HG03439 (cell line): ENCODE measurements at regions not wholly inside any gene's neighbourhood (a gene's known extent, or its start where the extent isn't known, plus 50 kb on each side); places are given as distances from the start of the nearest gene placed in this dataset.
"Not testable (repeated sequence)": the region's sequence is repeated elsewhere in the genome, so short reads cannot be mapped to it uniquely, and the experiment has no call there.

ENCODE experiments used
- ATAC-seq: cut with Tn5 transposase; IDR thresholded peaks from one replicate; pipeline ENCODE4 v1.9.1; 2021; ENCODE audit warnings: mild to moderate bottlenecking, moderate library complexity; ENCODE audit not compliant: unreplicated experiment

DNA sequence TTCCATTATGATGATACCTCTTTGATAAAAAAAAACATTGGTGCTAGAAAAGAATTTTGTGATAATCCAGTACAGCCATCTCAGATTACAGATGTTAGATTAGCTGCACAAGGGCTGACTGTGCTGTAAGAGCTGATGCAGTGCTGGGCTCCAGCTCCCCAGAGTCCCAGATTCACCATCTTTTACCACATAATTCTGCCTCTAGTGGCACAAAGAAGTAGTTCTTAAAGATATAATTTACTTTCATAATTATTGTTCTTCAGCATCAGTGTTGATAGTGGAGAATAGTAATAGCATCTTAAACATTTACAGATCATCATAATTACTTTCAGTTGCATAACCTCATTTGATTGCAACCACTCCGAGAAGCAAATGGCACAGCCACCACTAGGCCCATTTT is 262.1 kb downstream of the BRINP2 start:
- no peak for ATAC-seq

DNA sequence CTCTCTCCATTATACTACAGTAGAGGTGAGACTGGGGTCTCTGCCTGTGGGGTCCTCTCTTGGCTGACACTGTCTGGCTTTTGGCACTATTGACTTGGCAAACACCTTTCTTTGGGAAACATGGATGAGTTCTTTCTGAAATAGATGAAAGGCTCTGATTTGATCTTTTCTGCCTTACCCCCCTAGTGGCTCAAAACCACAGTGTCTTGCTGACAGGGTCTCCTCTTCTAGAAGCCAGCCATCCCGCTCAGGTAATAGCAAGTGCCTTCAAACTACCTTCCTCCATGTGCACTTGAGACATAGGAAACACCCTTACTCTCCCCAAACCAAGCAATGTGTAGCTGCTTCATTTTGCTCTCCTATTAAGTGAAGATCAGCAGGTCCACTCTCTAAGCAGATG is 260.4 kb downstream of the BRINP2 start:
- no peak for ATAC-seq

DNA sequence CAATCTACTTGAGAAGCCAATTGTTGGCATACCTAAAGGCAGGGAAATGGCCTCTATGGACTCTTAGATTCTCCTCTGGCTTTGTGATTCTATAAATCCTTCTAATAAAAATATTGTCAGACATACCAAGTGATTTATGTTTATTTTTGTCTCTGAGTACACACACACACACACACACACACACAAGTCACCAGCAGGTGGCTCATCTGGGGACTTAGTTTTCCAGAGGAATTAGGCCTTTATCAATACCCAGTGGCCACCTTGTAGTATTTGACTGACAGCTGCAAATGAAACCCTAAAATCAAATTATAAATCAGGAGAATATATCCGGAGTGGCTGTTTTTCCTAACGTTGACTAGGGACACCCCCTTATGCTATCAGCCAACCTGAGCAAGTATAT is 258.5 kb downstream of the BRINP2 start:
- no peak for ATAC-seq

DNA sequence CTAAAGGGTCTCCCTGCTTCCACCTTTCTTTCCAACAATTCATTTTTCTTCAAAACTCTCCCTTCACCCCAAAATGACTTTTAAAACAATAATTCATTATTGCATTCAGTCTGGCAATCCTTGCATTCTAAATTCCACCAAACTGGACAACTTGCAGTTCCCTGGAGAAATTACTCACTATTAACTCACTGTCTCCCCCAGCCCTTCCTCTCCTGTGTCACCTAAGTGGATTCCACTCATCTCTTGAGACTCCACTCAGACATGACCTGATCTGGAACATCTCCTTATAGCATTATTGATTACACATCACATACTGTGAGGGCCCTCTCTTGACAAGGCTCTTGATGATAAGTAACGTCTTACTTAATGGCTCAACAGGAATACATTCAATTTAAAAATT is 257.1 kb downstream of the BRINP2 start:
- ATAC-seq, result no peak

DNA sequence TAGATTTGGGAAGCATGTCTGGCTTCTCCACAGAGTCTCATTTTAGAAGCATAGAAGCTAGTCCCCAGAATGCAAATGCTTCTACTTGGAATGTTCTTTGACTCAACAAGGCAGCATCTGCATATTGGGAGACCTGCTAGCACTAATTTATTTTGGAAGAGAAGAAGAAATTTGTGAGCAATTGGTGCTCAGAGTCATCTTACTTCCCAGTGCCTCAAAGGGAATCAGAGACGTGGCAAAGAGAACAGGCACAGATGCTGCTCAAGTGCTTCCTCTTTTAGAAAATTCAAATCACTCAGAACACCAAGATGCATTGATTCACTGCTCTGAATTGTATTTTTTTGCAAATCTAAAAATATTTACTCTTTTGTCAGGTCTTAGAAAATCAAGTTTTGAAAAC is 255.7 kb downstream of the BRINP2 start:
- no peak for ATAC-seq

DNA sequence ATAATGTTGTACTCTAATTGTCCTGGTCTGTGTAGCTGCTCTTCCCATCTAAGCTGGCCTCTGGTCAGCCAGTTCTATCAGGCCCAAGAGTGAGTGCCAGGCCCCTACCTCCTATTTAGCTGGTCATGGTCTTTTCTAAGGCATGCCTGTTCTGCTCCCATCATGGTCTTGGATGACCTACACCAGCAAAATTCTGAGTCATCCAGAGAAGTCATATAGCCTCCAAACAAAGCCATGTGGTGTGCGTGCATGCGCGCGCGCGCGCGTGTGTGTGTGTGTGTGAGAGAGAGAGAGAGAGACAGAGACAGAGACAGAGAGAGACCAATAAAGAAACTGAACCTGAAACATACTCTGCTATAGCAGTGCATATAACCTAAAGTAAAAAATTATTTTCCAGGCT is 254.4 kb downstream of the BRINP2 start:
- no peak for ATAC-seq

DNA sequence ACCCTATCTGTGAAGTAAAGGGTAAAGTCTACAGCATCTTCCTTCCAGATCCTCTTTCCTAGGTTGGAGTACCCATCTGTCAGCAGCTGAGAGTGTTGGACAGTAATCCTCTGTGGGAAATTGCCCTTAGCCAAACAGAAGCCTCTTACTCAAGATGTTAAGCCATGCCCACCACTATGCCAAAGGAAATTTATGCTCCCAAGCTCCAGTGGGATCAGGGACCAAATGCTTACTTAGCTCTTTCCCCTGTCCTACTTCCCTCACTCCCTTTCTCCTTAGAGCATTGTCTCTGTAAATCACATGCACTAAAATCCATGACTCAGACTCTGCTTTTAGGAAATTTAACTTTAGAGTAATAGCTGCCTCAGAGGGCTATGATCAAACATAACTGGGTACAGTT is 254.0 kb downstream of the BRINP2 start:
- no peak for ATAC-seq

DNA sequence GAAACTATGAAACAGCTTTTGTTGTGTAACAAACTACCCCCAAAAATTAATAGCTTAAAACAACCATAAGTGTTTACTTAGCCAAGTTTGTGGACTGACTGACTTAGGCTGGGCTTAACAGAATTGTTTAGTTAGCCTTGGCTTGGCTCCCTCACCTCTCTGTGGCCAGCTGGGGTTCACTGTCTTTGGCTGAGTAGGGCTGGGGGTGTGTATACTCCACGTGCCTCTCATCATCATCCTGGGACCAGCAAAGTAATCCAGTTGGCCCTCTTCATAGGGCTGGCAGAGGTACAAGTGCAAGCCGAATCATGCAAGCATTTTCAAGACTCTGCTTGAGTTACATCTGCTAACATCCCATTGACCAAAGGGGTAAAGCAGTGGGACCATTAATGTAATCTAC is 252.3 kb downstream of the BRINP2 start:
- no peak for ATAC-seq

DNA sequence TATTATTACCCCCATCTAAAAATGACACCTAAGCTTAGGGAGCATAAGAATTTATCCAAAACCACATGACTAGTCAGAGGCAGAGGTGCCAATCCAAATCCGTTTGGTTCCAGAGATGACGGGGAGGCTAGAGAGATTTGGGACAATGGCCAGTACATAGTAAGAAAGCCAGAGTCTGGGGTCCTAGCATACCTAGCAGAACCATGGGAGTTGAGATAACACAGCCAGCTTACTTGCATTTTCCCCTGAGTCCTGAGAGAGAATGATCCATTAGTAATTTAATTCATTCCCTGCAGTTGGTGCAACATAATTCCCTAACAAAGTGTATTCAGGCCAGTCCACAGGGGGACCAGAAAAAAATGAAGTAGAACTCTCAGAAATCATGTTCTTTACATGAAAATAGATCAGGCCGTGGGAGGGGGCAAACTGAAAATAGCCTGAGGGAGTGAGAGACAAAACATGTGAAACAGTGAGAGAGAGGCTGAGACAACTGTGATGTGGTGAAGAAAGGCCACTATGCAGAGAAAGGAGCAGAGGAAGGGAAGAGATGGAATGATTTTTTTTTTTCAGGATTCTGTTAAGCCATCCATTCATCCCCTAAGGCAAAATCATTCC is 243.3 kb downstream of the BRINP2 start:
- ATAC-seq, result no peak

DNA sequence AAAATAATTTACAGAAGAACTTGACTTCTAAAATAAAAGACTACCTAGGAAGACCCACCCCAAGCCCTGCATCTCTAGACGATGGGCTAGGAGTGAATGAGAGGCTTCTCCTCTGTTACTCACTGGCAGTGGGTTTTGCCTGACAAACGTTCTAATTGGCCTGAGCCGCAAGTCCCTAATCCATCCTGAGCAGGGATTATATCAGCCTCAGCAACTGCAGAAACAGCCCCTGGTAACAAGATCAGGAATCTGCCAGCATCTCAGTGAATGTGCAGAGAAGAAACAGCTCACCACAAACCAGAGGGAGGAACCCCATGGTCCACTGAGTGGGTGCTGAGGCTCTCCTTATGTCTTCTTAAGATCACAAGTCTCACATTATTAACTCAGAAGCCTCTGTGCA is 240.6 kb downstream of the BRINP2 start:
- ATAC-seq, result no peak

DNA sequence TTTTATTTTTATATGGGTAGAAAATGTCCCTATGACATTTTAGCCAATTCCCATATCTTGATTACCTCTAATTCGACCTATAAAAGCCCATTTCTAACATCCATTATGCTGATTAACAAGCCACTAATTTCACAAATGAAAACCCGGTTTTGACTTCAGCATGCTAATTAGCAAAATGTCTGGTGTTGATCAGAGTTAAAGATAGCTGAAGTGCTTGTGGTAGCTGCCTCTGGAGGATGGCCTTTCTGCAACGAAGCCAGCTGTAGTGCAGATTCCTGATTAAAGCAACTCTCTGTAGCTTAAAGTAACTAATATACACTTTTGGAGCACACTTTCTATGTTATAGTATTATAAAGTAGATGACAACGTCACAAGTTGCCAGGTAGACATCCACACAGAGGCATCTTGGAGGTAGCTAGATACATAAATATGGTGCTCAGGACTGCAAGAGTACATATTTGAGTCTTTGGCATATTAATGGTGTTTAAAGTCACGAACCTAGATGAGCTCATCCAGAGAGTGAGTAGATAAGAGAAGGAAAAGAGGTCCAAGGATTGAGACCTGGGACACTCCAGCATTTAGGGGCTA is 239.5 kb downstream of the BRINP2 start:
- ATAC-seq, result no peak

DNA sequence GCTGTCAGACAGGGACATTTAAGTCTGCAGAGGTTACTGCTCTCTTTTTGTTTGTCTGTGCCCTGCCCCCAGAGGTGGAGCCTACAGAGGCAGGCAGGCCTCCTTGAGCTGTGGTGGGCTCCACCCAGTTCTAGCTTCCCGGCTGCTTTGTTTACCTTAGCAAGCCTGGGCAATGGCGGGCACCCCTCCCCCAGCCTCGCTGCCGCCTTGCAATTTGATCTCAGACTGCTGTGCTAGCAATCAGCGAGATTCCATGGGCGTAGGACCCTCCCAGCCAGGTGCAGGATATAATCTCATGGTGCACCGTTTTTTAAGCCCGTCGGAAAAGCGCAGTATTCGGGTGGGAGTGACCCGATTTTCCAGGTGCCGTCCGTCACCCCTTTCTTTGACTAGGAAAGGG is 235.6 kb downstream of the BRINP2 start:
- not testable (repeated sequence) for ATAC-seq

DNA sequence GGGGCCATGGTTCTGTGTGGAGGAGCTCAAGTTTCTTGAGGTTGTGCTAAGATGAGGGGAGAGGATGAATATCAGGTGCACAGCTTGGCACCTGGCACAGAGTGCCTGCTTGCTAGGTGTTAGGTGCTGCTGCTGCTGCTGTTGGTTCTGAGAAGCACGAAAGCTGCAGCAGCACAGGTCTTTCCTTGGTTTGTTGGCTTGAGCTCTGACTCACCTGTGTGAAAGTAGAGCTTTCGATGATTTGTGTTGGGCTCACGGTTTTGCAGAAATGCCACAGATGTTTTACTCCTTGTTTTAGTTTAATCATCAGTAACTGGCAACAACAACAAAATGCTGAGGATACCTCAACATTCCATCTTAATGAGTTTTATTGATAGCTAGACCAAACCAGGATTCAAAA is 221.6 kb downstream of the BRINP2 start:
- ATAC-seq, result no peak

DNA sequence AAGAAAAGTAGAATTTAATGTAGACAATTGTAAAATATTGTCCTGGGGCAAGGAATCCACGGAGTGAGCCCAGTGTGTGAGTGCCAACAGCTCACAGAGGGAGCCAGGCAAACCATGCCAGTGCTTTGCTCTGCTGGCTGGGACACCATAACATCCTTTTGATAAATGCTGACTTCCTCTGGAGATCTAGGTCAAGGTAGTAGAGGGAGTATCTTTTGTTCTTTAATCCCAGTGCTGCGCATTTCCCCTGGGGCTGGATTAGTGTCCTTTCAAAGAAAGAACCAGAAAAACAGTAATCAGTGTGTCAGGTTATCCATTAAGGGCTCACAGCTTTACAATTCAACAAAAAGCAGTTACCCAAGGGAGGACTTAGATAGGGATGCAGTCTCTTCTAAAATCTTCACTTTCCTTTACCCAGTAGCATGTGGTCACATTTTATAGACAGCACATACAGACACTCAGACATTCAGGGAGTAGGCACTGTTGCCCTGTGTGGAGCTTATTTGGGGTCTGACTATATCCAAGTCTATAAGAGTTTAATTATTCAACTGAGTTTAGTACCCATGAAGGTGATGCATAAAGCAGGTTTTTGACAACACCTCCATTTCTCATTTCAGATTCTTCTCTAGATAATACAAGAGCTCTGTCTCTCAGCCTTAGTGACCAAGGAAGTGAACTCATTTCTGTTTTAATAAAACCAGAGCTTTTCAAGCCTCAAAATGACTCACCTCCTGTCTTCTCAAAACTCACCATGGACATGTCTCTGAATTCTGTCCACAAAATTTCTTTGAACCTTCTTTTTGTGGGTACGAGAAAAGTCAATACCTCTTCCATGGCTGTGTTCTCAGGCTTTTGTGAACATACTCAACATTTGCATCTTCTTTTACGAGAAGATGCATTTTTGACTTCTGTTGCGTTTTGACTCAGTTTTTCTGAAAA is 215.3 kb downstream of the BRINP2 start:
- ATAC-seq, result no peak

DNA sequence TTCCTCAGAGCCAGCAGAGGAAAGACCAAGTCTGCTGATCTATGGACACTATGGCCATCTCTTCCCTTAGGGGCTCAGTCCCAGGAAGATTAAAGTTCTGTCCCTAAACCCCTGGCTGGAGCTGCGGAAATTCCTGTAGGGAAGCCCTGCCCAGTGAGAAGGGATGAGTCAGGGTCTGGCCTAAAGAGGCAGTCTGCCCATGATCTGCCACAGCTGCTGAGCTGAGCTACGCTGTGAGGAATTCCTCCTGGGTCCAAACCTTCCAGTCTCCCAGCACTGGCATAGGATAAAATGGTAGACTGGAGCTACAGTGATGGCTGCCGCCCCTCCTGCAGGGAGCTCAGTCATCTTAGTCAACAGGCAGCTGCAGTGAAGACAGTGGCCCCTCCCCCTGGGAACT is 213.7 kb downstream of the BRINP2 start:
- ATAC-seq, result no peak

DNA sequence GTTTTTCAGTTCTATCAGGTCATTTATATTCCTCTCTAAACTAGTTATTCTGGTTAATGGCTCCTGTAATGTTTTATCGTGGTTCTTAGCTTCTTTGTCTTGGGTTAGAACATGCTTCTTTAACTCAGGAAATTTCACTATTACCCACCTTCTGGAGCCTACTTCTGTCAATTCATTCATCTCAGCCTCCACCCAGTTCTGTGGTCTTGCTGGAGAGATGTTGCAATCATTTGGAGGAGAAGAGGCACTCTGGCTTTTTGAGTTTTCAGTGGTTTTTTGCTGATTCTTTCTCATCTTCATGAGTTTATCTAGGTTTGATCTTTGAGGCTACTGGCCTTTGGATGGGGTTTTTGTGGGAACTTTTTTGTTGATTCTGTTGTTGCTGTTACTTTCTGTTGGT is 213.0 kb downstream of the BRINP2 start:
- ATAC-seq, result no peak

DNA sequence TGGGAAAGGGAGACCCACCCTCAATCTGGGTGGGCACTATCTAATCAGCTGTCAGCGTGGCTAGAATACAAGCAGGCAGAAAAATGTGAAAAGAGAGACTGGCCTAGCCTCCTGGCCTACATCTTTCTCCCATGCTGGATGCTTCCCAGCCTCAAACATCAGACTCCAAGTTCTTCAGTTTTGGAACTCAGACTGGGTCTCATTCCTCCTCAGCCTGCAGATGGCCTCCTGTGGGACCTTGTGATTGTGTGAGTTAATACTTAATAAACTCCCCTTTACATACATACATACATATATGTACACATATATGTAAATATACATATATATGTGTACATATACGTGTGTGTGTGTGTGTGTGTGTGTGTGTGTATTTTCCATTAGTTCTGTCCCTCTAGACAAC is 207.1 kb downstream of the BRINP2 start:
- no peak for ATAC-seq

DNA sequence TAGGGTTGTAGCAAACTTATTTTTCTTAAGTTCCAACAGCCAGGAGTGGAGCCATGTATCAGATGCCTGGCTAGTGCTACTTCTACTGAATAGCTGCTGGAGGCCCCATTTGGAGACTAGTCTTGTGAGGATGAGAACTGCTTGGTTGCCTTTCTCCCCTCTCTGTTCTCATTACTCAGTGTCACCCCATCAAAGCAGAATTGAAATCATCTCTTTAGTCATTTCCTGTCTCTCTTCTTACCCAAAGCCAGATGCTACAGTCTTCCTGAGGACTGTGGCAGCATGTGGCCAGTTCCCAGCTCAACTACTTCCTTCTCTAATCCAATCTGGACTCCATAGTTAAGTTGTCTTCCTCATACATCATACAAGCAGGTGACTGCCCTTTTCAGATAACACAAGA is 197.5 kb downstream of the BRINP2 start:
- no peak for ATAC-seq

DNA sequence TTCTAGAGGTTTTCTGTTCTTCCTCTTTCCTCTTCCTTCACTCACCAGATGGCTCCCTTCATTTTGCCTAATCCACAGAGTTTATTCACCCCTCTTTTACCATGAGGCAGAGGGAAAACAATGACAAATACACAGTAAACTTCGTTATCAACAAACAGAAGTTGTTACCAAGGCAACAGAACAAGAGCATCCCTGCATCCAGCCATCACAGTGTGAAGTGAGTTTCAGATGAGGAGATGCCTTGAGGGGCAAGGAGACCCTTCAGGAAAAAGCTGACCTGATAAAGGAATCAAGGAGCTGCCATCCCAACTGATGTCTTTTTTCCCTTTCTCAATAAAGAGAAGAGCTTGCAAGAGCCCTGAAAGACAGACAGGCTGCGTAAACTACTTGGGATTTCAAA is 195.3 kb downstream of the BRINP2 start:
- no peak for ATAC-seq

DNA sequence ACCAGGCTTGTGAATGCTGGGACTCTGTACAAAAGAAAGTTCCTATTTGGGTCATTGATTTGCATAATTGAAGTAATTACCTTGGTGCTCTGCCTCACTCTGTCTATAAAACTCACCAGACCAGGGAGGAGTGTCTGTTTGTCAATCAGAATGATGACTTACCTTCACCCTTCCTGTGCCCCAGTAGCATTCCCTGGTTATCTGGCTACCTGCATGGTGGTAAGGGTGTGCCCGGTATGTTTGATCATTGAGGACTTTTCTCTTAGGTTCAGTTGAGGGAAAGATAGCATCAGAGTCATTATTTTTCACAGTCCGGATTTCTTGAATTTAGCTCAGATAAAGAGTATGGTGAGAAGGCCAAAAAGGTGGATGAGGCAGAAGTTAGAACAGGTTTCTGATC is 190.0 kb downstream of the BRINP2 start:
- no peak for ATAC-seq

DNA sequence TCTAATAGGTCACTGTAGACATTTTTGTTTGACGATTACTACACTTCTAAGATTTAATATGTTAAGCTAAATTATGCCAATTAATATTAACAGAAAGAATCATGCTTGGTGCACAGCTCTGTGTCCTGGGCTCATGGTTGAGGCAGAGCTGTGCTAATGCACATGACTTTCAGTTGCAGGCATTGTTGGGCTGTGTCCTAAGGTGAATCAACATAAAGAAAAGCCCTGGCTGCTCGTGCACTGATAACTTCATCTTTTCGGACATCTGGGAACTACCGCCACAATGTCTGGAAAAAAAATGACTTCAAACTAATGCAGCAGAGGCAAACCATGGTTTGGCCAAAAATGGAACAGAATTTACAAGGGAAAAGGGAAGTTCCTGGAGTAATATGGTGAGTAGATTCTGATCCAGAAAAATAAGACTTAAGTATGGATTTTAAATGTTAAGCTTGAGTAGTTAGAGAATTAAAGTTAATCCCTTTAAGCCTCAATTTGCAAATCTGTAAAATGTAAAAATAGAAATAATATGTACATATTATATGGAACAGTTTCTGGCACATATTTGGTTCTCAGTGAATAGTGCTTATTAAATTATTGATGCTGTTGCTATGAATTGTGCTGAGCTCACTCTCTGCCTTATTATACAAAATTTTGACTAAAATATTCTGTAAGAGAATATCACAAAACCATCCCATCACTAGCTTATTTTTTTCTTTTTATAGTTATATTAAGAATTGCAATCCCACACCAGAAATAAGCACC is 186.1 kb downstream of the BRINP2 start:
- ATAC-seq, result no peak
